Iris pigment epithelial cell (primary cell): ENCODE measurements at regions not wholly inside any gene's neighbourhood (a gene's known extent, or its start where the extent isn't known, plus 50 kb on each side); places are given as distances from the start of the nearest gene placed in this dataset.
"Not testable (repeated sequence)": the region's sequence is repeated elsewhere in the genome, so short reads cannot be mapped to it uniquely, and the experiment has no call there.

Source experiments
- DNase-seq: peaks from one replicate; pipeline ENCODE4 v3.0.0-alpha.2; 2011; ENCODE audit warnings: low read depth

- DNase-seq, result no peak
These were observed 196.5 kb downstream of the ZNF608 start for GRCh38 chr5:124549891-124550436.

GRCh38 chr5:124546643-124547042 lies 199.8 kb downstream of the ZNF608 start:
- DNase-seq, result peak; percentile 25

- peak; percentile 15 for DNase-seq
These were observed 201.9 kb downstream of the ZNF608 start for GRCh38 chr5:124544366-124545055.

DNA sequence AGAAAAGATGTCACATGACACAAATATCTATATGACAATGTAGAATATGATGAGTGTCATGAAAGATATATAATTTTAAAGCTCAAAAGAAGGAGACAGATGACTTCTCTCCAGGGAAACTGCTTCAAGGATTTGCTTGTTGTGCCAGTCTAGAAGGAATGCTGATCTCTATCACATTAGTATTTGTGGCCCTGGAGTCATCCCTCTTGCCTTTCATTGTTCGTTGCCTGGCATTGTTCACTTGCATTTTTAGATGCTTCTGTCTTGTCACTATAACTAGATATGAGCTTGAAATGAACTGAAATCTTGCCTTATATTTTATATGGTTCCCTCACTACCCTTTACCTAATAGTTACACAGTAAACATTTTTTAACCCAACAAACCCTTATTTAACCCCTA lies 207.5 kb downstream of the ZNF608 start:
- DNase-seq, result no peak

- DNase-seq, result no peak
These were observed 208.2 kb downstream of the ZNF608 start for GRCh38 chr5:124538191-124538590.

- no peak for DNase-seq
These were observed 208.9 kb downstream of the ZNF608 start for GRCh38 chr5:124537522-124537921.

GRCh38 chr5:124537107-124537506 lies 209.3 kb downstream of the ZNF608 start:
- no peak for DNase-seq

GRCh38 chr5:124536333-124536732 lies 210.1 kb downstream of the ZNF608 start:
- no peak for DNase-seq

DNA sequence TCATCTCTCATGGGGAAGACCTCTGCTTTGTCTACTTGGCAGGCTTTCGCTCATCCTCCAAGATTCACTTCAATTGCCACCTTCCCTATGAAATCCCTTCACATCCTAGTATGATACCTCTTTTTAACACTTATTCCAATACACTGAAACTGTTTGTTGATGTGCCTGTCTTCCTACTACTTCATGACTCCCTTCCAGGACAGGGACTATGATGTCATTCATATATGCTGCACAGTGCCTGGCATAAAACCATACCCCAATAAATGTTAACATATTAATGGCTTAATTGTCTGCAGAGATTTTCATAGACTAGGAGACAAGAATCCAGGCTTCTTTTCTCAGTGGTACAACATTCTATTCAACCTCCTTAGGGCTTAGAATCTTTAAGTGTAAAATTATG lies 215.5 kb downstream of the ZNF608 start:
- DNase-seq, result no peak

GRCh38 chr5:124528838-124529237 lies 217.6 kb downstream of the ZNF608 start:
- DNase-seq, result no peak

- DNase-seq, result no peak
These were observed 219.0 kb downstream of the ZNF608 start for GRCh38 chr5:124527220-124527991.

DNA sequence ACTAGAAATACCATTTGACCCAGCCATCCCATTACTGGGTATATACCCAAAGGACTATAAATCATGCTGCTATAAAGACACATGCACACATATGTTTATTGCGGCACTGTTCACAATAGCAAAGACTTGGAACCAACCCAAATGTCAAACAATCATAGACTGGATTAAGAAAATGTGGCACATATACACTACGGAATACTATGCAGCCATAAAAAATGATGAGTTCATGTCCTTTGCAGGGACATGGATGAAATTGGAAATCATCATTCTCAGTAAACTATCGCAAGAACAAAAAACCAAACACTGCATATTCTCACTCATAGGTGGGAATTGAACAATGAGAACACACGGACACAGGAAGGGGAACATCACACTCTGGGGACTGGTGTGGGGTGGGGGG lies 220.4 kb downstream of the ZNF608 start:
- DNase-seq, result not testable (repeated sequence)

DNA sequence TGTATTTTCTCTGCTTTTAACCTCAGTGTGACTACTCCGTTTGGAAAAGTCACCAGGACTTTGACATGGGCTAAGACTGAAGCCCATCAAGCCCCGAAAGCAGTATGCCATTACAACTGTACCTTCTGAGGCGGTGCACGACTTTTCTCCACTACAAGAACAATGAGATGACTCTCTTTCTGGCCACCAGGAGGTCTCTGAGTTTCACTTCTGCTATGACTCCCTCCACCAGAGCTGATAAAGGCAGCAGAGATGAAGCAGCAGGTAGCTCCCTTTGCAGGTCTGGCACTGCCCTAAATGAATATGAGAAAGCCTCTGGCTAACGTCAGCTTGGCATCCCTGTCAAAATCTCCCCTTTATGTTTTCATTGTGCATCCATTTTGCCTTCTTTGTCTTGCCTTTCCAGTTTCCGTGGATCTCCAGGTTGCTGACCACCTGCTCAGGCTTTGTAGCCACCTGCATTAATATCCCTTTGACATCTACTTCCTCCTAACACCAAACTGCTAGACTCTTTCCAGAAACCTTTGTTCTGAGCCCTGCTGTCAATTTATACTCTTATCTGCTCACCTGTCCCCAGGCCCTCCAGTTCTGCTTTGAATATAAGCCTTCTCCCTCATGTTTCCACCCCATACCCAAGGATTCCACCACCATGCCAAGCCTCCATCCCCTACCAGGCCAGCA lies 221.7 kb downstream of the ZNF608 start:
- no peak for DNase-seq

DNA sequence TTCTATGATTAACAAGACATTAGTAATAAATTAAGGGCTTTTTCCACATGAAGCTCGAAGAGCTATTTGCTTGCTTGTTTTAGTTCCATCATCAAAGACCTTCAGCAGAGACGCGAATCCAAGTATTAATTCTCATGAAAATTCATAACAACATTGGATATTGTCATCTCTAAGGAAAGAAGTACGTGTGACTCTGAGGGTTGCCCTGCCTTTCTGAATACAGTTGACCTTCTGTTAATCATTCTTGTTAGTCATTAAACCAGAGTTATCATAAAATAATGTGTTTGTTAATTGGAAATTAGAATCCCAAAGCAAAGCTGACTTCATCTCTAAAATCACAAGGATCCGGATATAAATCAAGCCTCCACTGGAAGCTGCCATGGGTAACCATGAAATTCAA lies 222.5 kb downstream of the ZNF608 start:
- no peak for DNase-seq

DNA sequence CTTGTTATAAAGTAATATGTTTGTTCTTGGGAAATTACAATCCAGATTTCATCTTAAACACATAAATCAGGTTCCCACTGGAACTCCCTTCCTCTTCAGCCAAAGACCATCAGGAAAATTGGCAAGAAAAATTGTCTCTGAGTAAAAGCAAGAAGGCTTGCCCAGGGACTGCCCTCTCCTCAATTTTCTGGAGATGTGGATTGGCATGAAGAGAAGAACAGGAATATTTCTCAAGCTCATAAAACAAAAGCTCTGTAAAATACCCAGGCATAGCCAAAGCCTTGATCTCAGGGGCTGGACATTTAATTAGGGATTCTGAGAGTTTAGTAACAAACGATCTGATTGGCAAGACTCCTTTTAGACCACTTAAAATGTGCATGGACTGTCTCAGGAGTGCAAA lies 223.4 kb downstream of the ZNF608 start:
- no peak for DNase-seq

DNA sequence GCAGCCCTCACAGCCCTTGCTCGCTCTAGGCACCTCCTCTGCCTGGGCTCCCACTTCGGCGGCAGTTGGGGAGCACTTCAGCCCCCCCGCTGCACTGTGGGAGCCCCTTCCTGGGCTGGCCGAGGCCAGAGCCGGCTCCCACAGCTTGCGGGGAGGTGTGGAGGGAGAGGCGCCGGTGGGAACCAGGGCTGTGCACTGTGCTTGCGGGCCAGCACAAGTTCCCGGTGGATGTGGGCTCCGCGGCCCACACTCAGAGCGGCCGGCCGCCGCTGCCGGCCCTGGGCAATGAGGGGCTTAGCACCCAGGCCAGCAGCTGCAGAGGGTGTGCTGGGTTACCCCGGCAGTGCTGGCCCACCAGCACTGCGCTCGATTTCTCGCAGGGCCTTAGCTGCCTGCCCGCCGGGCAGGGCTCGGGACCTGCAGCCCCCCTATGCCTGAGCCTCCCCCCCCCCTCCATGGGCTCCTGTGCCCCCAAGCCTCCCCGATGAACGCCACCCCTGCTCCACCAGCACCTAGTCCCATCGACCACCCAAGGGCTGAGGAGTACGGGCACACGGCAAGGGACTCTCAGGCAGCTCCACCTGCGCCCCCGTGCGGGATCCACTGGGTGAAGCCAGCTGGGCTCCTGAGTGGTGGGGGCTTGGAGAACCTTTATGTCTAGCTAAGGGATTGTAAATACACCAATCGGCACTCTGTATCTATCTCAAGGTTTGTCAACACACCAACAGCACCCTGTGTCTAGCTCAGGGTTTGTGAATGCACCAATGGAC lies 224.8 kb downstream of the ZNF608 start:
- DNase-seq, result no peak

GRCh38 chr5:124519396-124519795 lies 227.0 kb downstream of the ZNF608 start:
- DNase-seq, result peak; percentile 50

GRCh38 chr5:124516567-124516966 lies 229.9 kb downstream of the ZNF608 start:
- no peak for DNase-seq

GRCh38 chr5:124515497-124516245 lies 230.8 kb downstream of the ZNF608 start:
- DNase-seq, result no peak

DNA sequence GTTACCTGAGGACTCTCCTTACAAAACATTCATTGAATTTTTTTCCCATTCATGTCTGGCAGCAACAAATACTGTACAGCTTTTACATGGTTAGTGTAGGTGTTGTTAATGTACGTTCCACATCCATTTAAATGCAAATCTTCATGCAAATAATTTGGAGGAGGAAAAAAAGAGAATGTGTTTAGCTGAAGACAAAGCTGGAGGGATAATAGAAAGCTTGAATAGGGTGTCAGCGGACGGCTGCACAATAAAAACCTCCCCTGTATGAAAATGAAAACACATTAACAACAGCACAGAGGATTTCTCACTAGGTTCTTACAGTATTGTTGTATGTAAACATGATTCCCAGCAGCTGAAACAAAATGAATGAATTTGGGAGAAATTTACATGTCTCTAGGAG lies 231.5 kb downstream of the ZNF608 start:
- DNase-seq, result no peak

DNA sequence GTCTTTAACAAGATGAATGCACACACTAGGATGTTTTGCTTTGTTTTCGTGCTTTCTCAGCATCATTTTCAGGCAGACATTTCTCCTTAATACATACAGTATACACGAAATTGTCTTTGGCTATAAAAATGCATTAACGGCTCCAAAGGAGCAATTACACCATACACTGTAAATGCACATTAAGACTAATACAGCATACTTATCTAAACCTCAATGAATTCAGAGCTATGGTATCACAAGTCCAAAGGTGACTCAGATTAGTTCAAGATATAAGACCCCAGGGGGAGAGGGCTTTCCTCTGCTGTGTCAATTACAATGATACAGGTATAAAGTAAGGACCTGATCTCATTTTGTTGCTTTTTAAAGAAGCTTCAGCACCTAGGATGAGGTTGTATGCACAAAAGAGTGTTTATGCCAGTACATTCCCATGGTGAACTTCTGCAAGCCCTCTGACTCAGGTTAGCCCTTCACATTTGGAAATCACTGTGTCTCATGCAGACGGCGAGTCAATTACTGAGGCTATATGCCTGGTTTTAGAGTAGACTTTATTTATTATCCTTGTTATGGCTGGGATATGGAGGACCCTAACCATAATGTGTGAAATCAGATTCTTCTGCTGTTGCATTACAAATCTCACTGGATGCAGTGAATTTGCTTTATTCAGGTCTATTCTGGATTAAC lies 233.3 kb downstream of the ZNF608 start:
- no peak for DNase-seq
